SK-N-SH (cell line): ENCODE measurements at regions not wholly inside any gene's neighbourhood (a gene's known extent, or its start where the extent isn't known, plus 50 kb on each side); places are given as distances from the start of the nearest gene placed in this dataset.

Source experiments
- CTCF ChIP-seq: fragments of 200-600 bp; sonication (generic); IDR thresholded peaks from 2 replicates; pipeline ENCODE4 v1.6.1; 2017; ENCODE audit warnings: antibody characterized with exemption, mild to moderate bottlenecking, moderate library complexity
- GABPA ChIP-seq: IDR thresholded peaks from 2 replicates; pipeline ENCODE4 v1.4.0; 2012; ENCODE audit warnings: low read depth, mild to moderate bottlenecking
- TCF12 ChIP-seq: IDR thresholded peaks from 2 replicates; pipeline ENCODE4 v1.4.0; 2012

GRCh38 chr2:163252199-163252598, 413.6 kb upstream of the KCNH7 start:
- TF ChIP-seq GABPA: no peak
- TF ChIP-seq CTCF: no peak
- no peak for TF ChIP-seq TCF12
